ENCODE measurements at regions not wholly inside any gene's neighbourhood (a gene's known extent, or its start where the extent isn't known, plus 50 kb on each side); places are given as distances from the start of the nearest gene placed in this dataset.
"Not testable (repeated sequence)": the region's sequence is repeated elsewhere in the genome, so short reads cannot be mapped to it uniquely, and the experiment has no call there.

GRCh38 chr1:102252731-102253505, 256.2 kb upstream of the OLFM3 start:
- TF ChIP-seq CTCF (conservative IDR thresholded peaks at IDR 0.05) = no peak
- no peak overlapping the region for H3K27ac ChIP-seq

GRCh38 chr1:102241431-102242338, 245.0 kb upstream of the OLFM3 start:
- H3K27ac ChIP-seq = no peak overlapping the region
- no peak for TF ChIP-seq CTCF (conservative IDR thresholded peaks at IDR 0.05)

GRCh38 chr1:102239247-102239646, 242.5 kb upstream of the OLFM3 start:
- TF ChIP-seq CTCF (conservative IDR thresholded peaks at IDR 0.05) = no peak
- no peak overlapping the region for H3K27ac ChIP-seq

DNA sequence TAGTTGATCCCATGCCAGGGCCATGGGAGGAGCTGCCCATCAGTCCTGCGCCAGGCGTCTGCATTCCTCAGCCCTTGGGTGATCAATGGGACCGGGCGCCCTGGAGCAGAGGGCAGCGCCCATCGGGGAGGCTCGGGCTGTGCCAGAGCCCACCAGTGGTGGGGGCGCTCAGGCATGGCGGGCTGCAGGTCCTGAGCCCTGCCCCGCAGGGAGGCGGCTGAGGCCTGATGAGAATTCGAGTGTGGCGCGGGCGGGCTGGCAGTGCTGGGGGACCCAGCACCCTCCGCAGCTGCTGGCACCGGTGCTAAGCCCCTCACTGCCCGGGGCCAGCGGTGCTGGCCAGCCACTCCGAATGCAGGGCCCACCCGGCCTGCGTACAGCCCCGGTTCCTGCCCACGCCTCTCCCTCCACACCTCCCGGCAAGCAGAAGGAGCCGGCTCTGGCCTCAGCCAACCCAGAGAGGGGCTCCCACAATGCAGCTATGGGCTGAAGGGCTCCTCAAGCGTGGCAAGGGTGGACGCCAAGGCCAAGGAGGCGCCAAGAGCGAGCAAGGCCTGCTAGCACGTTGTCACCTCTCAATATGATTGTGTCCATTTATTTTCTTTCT, 238.1 kb upstream of the OLFM3 start:
- TF ChIP-seq CTCF (conservative IDR thresholded peaks at IDR 0.05) = no peak
- no peak overlapping the region for H3K27ac ChIP-seq

DNA sequence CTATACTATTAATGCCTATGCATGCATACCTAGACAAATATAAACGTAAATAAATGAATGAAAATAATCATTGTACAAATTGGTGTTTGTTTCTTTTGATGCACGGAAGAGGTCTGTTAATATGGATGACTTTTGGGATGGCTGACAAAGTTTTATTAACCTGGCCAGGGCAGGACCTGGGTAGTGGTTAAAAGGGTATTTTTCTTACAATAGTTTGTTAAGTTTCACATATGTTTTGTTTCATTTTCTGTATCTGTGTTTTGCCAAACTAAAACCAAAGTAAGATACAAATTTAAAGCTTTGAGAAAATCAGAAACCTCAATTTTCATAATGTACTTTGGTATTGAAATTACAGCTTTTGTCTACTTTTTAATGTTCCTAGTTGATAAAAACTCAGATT, 222.7 kb upstream of the OLFM3 start:
- TF ChIP-seq CTCF (conservative IDR thresholded peaks at IDR 0.05) = no peak
- H3K27ac ChIP-seq = no peak overlapping the region

DNA sequence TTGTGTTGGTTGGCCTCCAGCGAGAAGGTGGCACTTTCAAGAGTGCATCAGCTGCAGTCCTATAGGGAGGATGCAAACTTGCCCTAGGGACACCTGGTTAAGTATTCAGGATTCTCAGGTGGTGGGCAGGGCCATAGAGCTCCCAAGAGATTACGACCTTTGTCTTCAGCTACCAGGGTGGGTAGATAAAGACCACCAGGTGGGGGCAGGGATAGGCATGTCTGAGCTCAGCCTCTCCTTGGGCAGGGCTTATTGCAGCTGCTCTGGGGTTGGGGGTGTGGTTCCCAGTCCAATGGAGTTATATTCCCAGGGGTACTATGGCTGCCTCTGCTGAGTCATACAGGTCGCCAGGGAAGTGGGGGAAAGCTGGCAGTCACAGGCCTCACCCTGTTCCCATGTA, 214.2 kb upstream of the OLFM3 start:
- H3K27ac ChIP-seq = not testable (repeated sequence)

GRCh38 chr1:102191723-102192122, 195.0 kb upstream of the OLFM3 start:
- TF ChIP-seq CTCF (conservative IDR thresholded peaks at IDR 0.05) = peak; percentile 76
- H3K27ac ChIP-seq = no peak overlapping the region
